ENCODE measurements at regions not wholly inside any gene's neighbourhood (a gene's known extent, or its start where the extent isn't known, plus 50 kb on each side); places are given as distances from the start of the nearest gene placed in this dataset.

DNA sequence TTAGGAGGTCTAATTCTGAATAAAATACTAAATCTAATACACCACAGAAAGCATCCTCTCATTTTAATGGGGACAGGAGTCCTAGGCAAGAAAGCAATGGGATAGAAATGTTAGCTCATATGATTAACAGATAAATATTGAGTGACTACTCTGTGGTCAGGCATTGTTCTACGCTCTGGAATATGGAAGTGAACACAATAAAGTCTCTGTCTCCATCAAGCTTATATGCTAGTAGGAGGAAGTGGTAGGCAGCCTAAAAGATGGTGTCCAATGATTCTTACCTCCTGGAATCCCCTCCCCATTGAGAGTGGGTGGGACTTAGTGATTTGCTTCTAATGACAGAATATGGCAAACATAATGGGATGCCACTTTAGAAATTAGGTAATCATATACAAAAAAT is 160.3 kb upstream of the PDGFD start:
- DNase-seq, result no peak

DNA sequence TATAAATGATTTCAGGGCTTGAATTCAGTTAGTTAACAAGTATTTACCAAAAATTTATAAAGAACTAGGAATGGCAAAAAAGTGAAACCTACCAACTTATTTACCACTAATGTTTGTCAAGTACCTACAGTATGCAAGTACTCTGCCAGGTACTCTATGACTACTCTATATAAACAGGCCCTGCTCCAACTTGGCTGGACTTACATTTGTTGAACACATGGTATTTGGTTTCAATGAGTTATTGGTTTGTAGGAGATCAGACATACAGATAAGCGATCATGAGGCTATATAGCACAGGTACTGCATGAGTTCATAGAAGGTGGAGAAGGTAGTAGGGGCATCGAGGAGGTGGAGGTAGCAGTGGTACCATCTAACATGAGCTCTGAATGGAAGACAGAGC is 159.9 kb upstream of the PDGFD start:
- DNase-seq, result no peak

DNA sequence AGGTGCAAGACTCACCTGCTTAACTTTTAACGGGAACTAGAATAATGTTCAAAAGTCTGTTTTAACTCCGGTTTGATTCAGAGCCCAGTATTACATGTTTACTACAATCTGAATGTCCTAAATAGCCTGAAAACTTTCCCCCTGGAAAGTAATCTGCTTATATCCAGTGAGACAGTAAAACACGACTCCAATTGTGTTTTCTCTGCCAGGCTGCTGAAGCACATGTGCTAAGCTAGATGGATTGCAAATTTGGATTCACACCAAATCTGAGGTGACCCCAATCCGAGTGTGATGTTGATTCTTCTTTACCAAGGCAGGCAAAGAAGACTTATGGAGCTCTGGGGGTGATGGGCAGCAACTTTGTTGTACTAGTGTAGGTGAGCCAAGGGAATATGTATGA is 158.7 kb upstream of the PDGFD start:
- no peak for DNase-seq

DNA sequence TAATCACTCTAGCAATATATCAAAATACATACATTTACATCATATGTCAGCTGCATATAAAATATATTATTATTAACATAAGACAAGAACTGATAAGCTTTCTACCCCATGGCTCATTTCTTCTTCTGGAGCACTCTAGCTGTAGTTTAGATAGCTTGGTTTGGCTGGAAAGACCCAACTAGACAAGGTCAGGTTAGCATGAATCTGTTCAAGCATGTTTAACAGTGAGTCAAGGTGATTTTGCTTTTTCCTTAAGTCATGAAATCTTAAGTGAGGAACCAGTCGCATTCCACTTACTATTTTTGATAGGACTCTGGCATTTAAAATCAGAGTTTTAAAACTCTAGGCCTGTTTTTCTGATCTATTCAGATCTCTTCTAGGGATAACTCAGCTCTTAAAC is 157.0 kb upstream of the PDGFD start:
- DNase-seq, result no peak

- no peak for DNase-seq
These were observed 156.2 kb upstream of the PDGFD start for GRCh38 chr11:104320097-104320496.

DNA sequence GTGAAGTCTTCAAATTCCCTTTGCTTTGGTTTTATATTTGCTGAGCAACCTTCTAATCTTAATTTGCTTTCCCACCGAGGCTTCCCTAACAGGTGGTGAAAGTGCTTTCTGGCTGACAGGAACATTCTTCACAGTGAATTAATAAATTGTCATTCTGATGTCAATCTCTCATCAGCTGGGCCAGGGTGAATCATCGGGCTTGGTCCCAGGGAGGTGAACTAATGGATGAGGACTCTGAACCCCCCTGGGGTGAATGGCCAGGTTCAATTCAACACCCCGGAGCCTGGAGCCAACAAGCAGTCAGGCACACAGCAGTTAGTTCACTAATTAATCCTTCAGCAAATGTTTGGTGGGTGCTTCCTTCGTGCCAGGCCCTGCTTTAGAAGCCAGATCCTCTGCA is 155.4 kb upstream of the PDGFD start:
- DNase-seq, result no peak

DNA sequence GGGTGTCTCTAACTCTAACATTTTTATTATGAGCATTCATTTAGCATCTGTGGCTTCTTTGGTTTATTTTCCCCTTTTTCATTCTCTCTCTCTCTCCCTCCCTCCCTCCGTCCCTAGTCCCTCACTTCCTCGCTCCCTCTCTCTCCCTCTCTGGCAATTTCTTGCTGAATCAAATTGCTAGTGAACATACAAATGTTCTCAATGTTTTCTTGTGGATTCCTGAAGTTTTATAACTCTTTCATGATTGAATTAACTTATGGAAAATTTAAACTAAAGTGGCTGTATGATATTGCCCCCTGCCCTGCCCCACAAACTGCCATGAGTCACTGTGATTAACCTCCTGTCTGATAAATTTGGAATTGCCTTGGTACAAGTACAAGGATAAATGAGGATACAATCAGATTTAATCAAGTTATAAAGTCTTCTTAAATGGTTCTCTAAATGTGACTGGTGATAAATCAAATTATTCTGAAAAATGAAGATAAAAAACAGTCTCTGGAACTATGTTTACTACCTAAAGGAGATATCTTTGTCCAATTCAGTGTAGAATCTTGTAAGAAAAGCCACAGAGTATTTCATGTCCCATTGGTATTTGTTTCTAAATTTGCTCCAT is 143.0 kb upstream of the PDGFD start:
- no peak for DNase-seq

- DNase-seq, result no peak
These were observed 137.8 kb upstream of the PDGFD start for GRCh38 chr11:104301776-104302175.

DNA sequence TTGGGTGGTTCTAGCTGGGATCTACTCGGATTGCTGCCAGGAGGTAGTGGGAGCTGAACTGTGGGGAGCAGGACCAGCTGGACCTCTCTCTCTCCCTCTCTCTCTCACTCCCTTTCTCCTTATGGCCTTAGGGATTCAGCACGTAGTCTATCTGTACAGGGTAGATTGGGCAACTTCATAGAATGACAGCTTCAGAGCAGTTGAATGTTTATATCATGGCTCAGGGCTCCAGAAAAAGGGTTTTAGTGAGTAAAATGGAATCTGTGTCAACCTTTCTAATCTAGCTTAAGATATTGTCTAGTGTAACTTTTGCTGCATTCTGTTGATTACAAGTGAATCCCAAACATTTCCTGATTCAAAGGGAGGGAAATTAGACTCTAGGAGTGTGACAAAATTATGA is 127.7 kb upstream of the PDGFD start:
- DNase-seq, result no peak

GRCh38 chr11:104286129-104286528 is 122.2 kb upstream of the PDGFD start:
- no peak for DNase-seq

DNA sequence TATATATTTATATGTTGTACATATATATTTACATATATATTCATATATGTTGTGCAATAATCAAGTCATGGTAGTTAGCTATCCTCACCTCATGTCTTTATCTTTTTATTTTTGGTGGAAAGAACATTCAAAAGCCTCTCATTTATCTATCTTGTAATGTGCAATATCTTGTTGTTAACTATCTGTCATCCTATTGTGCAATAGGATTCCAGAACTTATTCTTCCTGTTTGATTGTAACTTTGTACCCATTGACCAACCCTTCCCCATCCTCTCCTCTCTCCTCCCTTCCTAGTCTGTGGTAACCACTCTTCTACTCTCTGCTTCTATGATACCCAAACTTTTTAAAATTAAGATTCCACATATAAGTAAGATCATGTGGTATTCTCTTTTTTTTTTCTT is 115.6 kb upstream of the PDGFD start:
- DNase-seq, result no peak

DNA sequence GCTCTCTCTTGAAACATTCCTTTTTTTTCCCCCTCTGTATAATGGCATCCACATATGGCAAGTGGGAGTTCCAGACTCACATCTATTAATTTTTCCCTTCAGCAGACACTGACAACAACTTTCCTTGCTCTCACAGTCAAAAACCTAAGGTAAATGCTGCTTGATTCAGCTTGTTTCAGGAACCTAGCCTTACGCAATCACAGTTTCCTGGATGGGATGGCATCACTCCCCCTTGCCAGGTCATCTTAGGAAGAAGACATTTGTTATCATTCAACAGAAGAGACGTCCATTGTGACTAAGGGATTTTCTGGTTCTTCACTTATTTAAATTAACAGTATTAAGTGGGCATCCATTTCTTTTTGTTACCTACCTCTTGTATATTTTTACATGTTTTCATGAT is 112.0 kb upstream of the PDGFD start:
- no peak for DNase-seq

GRCh38 chr11:104260456-104260855 is 96.5 kb upstream of the PDGFD start:
- no peak for DNase-seq

GRCh38 chr11:104259121-104259610 is 95.2 kb upstream of the PDGFD start:
- DNase-seq, result no peak

DNA sequence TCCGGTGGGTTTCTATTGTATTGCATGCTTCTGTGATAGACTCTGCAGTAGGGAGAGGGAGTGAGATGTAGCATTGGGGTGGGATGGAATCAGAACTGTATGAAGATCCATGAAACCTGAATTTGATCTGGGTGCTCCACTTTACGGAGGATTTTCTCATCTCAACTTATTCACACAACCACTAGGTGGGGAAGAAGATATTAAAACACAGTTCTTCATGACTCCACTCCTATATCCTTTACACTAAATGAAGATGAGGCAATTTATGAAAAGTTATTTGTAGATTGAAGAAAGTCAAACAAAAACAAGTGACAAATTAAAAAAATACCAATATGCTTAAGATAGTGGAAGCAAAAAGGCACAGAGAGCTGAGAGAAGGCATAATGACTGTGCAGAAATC is 92.6 kb upstream of the PDGFD start:
- DNase-seq, result no peak

- DNase-seq, result no peak
These were observed 90.4 kb upstream of the PDGFD start for GRCh38 chr11:104254347-104254746.

GRCh38 chr11:104246590-104246989 is 82.6 kb upstream of the PDGFD start:
- DNase-seq, result no peak

DNA sequence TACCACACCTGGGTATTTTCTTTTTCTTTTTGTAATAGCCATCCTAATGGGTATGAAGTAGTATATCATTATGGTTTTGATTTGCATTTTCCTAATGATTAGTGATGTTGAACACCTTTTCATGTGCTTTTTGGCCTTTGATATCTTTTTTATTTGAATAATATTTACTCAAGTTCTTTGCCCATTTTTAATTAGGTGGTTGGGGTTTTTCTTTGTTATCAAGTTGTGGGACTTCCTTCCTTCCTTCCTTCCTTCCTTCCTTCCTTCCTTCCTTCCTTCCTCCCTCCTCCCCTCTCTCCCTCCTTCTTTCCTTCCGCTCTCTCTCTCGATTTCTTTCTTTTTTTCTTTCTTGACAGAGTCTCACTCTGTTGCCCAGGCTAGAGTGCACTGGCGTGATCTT is 75.0 kb upstream of the PDGFD start:
- no peak for DNase-seq

DNA sequence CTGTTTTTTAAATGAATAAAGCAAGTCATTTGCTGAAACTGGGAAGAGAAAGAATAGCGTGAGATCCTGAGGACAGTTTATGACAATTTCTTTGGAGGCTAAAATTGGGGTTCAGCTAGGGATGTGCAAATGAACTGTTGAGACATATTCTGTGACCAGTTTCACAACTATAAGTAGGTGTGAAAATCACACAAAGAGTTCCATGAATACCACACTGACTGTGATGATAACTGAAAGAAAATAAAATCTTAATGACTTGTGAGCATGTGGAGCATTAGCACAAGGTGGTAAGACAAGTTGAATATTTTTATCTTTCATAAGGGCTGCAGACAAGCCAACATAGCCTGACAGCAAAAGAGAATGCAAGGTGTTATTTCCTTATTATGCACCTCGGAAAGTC is 61.1 kb upstream of the PDGFD start:
- DNase-seq, result no peak

DNA sequence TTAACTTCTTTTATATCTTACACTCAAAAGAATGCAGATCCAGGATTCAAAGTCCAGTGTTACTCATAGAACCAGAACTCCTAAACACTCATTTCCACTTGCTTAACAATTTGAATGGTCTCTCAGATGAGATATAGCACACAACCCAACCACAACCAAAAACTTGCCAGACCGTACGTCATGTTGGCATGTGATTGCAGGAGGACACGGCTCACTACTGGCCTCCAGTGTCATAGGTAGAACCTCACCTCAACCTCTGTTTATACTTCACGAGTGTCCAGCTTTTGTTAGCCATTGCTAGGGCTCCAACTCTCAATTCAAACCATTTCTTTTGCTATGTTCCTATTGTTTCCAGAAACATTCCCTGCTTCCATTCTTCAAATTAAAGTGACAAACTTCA is 58.5 kb upstream of the PDGFD start:
- DNase-seq, result no peak

DNA sequence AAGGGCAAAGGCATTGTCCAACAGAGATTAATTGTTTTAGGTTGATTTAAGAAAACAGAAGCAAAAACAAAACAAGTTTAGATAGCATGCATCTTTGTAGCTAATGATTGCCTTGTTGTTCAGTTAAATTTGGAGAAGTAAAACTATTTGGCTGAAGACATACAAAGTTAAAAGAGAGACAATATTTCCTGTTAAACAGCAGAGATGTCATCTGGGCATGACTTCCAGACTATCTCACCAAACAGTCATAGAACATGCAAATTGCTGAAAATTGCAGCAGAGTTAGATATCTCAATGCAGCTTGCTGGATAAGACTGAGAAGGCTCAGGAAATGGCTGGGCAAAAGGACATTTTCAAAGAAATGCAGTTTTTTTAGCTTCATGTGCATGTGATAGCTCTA is 57.5 kb upstream of the PDGFD start:
- no peak for DNase-seq

DNA sequence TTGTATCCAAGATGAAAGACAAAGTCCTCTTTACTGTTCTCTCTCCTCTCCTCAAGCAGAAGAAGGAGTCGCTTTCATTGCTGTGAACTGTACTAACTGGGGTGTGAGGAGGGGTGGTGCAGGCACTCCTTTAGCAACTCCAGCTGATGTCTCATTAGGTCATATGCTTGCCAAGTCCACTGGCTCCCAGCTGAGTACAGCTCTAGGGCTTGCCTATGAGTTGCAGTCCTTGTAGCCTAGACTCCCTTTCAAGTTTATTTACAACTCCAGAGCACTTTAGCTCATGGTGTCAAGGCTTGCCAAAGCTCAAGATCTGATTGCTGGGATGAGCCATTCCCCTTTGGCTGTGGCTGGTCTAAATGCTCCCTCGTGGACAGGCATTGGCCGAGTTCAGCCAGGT is 55.1 kb upstream of the PDGFD start:
- DNase-seq, result no peak

- DNase-seq, result no peak
These were observed 50.6 kb upstream of the PDGFD start for GRCh38 chr11:104214517-104214916.
